Fibroblast of skin of abdomen (primary cell): ENCODE measurements at regions not wholly inside any gene's neighbourhood (a gene's known extent, or its start where the extent isn't known, plus 50 kb on each side); places are given as distances from the start of the nearest gene placed in this dataset.
"Not testable (repeated sequence)": the region's sequence is repeated elsewhere in the genome, so short reads cannot be mapped to it uniquely, and the experiment has no call there.

Experiments
- DNase-seq: peaks from one replicate; pipeline ENCODE4 v3.0.0-alpha.2; 2013

DNA sequence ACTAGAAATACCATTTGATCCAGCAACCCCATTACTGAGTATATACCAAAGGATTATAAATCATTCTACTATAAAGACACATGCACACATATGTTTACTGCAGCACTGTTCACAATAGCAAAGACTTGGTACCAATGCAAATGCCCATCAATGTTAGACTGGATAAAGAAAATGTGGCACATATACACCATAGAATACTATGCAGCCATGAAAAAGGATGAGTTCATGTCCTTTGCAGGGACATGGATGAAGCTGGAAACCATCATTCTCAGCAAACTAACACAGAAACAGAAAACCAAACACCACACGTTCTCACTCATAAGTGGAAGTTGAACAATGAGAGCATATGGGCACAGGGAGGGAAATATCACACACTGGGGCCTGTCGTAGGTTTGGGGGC, 106.0 kb downstream of the SPATA18 start:
- DNase-seq = not testable (repeated sequence)

DNA sequence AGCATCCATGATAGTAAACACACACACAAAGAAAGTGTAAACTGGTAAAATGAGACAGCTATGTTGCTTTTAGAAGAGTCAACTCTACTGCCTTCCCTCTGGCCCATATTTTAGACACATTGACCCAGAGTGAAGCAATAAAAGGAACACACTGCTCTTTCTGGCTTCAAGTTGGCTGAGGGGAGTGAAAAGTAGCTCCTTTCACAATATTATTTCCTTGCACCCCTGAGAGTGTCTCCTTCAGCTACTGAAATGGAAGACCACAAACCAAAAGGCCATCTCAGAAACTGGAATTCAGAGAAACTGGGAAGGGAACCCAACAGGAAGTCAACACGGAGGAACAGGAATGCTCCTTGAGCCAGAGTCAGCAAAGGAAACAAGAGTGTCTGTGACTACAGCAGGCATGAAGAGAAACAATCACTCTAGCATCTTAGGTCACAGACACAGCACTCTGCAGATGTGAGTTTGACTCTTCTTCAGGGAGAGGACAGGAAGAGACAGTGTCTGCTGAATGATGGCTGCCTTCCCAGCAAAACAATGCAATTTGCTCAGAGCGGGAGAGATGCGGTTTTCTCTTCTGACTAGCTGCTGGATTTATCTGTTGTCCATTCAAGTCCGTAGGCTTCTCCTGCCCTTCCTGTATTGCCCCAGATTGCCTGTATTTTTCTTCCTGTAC, 106.7 kb downstream of the SPATA18 start:
- DNase-seq = peak; percentile 5

DNA sequence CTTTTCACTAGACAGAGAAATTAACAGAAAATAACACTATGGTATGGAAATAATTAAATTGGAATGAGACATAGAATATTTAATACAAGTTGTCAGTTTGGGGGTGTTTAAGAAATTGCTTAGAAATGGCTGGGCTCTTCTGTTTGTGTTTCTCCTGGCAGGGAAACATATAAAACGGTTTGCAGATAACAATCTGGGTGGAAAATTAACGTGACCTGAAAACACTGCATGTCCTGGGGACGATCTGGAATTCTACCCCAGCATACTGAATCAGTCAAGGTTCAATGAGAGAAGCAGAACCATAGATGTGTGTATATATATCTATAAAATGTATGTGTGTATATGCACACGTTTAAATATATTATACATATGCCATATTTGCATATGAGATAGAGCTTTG, 109.8 kb downstream of the SPATA18 start:
- no peak for DNase-seq

DNA sequence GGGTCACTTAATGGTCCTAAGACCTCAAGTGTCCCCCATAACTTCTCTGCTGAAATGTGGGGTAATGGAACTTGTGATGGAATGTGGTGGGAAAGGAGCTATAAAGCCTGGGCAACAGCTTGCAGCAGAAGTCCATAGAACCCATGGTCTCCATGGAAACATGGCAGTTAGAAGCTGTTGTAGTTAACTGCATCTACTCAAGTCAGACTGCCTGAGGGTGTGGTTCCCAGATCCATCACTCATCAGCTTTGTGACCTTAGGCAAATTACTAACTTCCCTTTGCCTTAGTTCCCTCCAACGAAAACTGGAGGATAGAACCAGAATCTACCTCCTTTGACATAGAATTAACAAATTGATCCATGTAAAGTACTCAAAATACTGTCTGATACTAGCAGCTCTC, 113.0 kb downstream of the SPATA18 start:
- DNase-seq = no peak

DNA sequence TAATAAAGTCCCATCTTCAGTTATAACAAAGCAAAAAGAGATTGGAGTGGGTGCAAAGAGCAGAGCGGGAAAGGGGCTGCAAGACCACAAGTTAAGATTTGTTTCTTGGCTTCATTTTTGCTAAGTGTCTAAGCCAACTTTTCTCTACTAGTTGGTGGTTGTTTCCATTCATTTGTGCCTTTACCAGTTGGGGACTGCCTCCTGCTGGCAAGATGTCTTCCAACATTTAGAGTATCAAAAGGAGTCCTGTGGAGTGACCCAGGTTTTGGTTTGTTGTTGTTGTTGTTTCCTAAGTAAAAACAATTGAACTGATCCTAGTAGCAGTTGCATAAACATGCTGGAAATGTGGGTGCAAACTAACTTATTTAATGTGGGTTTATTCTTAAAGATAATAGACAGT, 121.1 kb downstream of the SPATA18 start:
- no peak for DNase-seq

DNA sequence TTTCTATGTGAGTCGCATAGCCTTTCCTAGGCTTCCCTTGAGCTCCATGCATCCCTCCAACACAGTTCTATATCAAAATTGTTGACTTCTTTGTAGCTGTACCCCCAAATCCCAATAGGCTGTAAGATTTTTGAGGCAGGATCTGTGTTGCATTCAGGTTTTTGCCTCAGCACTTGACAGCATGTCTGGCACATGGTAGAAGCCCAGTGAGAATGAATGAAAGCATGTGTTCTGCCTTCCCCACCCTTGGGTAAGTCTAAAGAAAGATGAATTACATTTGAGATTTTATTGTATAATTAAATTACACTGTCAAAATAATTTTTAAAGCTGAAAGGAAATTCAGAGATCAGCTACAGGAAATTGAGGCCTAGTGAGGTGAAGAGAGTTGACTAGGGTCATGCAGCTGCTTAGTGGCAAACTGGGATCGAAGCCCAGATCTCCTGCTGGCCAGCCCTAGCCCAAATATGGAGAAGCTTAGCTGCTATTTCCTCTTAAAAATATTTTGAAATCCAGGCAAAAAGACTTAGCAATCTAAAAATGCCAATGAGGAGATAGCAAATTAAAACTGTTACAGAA, 122.5 kb downstream of the SPATA18 start:
- peak; percentile 56 for DNase-seq

DNA sequence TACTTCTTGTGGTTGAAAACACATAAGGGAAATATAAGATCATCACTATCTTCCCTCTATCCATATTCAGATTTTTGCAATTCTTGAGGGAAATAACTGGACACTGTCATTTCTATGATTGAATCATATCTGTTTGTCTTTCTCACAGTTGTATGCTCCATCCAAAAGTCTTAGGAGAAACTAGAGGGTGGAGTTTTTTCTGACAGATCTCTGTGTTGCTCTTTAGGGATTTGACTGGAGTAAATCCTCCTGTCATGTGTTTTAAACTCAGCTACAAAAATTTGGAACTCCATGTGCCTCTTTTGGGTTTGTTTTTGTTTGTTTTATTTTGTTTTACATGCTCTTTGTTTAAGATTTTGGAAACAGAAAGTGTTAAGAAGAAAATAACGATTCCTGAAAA, 136.5 kb downstream of the SPATA18 start:
- DNase-seq = no peak

DNA sequence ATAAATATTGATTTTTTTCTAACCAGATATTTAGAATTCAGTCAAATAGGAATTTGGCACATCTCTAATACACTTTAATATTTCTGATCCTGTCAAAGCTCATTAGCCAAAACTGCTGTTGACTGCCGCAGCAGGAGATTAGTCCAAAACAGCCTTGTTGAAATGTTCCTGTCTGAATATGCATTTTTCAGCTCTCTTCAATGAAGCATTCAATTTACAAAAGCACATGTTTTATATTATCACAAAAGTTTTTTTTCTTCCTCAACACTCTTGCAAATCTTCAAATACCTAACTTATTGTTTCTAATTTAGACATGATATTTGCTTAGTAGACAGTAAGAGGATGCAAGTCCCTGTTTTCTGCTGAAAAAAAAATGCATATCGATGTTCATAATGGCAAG, 140.9 kb downstream of the SPATA18 start:
- DNase-seq = no peak

DNA sequence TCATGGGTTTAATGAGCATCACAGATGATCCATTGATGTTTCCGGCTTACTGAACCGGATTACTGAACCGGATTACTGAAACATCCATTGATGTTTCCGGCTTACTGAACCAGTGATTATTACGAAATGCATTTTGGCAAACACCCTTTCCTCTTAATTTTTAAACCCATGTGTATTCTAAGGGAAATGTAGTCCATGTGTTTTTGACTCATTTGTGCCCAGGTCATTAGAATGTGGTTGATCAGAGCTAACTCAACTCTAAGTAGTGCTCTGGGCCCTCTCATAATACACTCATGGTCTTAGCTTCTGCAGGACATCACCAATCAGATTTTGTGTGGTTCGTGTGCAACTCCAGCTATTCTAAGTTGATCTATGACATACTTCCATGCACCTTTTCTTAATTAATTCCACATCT, 141.6 kb downstream of the SPATA18 start:
- peak; percentile 77 for DNase-seq

DNA sequence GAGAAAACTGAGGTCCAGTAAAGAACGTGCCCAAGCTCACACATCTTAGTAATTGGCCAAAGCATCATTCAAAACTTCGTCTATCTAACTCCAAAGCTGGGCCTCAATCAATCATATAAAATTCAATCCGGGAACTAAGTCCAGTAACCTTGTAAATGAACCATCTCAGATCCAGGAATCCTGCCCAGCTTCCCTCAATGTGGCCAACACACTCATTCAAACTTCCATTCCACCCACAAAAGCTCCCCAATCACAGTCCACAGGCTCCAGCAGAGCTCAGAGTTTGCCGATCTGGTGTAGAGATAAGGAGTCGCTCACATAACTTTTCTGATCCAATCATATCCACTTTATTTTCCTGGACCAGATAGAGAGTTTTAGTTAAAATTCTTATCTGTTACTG, 144.8 kb downstream of the SPATA18 start:
- no peak for DNase-seq

DNA sequence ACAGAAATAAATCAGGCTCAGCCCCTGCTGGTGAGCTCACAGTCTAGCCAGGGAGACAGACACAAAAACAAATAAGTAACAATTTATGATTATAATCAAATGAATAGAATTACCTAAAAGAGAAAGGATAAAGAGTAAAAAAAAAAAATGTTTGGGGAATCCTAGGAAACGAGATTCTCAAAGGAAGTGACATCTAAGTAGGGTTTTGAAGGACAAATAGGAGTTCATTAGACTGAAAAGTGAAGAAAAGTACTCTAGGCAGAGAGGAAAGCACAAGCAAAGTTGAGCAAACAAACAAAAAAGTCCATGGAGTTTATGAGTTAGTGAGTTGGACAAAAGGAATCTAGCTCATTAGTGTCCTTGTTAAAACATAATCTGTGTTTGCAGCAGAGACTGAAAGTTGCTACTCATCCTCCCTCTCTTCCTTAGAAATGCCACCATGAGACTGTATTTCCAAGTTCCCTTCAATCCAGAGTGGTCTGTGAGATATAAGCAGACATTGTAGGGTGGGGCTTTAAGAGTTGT, 145.6 kb downstream of the SPATA18 start:
- DNase-seq = no peak

DNA sequence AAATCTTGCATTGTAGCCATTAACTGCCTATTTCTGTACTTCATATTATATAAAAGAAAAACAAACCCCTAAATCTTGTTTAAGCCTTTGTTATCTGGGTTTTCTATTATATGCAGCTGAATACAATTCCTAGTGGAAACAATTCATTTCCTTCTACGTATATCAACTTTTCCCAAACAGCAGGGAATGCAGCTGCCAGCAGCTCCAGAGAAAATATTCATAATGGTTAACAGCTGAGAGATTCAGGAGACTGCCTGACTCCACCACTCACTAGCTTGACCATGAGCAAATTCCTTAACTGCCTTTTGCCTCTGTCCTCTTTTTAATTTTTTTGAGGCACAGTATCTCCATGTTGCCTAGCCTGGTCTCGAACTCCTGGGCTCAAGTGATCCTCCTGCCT, 146.2 kb downstream of the SPATA18 start:
- DNase-seq = peak; percentile 43

DNA sequence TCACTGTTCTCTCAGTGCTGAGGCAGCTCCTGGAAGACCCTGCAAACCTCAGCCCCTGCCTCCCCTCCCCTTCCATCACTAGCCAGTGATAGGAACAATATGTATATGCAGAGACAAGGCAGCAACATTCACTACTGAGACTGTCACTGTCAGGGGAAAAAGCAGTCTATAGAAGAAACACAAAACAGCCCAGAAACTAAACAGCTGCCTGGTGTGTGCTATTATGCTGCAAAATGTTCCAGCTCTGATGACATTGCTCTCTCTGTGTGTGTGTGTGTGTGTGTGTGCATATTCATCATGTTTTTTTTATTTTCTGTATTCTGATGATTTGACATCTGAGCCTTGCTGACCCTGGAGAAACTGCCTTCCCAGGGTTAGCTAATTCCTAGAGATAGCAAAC, 147.2 kb downstream of the SPATA18 start:
- DNase-seq = no peak

DNA sequence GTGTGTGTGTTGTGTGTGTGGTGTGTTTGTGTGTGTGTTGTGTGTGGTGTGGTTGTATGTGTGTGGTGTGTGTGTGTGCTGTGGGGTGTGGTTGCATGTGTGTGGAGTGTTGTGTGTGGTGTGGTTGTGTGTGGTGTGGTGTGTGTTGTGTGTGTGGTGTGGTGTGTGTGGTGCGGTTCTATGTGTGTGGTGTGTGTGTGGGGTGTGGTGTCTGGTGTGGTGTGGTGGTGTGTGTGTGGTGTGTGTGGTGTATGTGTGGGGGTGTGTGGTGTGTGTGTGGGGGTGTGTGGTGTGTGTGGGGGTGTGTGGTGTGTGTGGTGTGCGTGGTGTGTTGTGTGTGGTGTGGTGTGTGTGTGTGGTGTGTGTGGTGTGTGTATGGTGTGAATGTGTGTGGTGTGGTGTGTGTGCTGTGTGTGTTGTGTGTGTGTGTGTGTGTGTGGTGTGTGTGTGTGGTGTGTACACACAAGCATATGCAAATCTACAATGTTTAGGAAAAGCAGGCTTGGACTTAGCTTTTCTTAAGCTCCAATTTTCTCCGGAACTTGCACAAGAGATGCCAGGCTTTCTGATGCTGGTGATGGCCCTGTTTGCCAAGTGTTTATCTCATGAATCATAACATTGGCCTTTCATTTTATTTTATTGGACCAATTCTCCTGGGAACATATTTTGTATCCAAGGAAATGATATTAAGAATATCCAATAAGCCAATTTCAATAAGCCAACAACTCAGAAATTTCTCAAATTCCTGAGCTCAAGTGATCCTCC, 148.7 kb downstream of the SPATA18 start:
- DNase-seq = peak; percentile 58

DNA sequence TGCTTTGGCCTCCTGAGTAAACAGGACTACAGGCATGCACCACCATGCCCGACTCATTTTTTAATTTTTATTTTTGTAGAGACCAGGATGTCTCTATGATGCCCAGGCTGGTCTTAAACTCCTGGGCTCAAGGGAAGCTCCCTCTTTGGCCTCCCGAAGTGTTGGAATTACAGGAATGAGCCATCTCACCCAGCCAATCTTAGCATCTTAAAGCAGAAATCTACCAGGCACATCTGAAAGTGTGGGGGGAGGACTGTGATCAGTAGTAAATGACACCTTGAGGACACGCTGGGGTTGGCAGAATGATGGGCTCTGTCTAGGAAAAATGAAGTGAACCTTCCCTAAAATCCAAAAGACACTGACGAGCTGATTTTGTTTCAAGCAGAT, 149.2 kb downstream of the SPATA18 start:
- no peak for DNase-seq

DNA sequence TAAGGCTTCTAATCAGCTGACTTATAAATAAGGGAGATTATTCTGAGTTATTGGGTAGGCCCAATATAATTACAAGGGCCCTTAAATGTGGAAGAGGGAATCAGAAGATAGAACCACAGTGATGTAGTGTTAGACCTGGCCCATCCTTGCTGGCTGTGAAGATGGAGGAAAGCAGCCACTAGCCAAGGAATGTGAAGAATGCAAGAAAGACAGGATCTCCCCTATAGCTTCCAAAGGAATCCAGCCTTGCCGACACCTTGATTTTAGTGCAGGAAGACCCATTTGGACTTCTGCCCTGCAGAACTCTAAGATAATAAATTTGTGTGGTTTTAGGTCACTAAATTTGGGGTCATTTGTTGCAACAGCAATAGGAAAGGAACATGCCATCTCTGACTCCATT, 150.6 kb downstream of the SPATA18 start:
- DNase-seq = peak; percentile 39

DNA sequence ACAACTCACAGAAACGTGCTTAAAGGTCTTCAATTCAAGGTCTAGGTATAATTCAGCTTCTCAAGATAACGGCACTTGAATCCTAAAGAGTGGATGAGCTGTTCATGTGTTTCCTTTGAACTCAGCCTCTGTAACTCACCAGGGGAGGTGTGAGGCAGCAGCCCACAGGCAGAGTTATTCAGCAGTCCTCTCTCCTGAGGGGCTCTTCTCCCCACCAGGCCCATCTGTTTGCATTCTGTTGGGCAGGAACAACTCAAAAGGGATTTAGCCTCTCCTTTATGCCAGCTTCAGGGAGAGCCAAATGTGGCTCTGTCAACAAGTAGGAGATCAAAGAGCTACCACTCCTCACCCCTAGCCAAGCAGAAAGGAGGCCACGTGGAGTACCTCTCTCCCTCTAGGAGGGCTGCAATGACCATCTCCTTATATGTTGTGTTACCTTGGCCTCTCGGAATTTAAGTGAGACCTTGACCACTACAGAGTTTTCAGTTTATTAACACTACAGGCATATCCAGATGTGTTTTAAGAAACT, 151.2 kb downstream of the SPATA18 start:
- DNase-seq = no peak

DNA sequence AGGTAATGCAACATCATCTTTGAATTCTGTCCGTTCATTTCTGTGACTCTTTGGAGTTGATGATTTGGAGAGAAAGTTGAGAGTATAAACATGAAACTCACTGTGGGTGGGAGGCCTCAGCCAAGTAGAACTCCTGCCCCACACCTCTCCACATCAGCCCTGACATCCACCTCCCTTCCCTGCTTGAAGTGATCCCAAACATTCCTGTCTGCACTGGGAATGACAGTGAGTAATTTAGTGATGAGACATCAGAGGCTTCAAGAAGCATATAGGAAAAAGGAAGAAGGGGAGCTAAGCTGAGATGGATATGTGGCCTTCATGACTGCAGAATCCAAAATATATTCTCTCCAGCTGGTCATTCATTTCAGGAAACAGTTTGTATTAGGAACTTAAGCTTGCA, 151.8 kb downstream of the SPATA18 start:
- peak; percentile 35 for DNase-seq

DNA sequence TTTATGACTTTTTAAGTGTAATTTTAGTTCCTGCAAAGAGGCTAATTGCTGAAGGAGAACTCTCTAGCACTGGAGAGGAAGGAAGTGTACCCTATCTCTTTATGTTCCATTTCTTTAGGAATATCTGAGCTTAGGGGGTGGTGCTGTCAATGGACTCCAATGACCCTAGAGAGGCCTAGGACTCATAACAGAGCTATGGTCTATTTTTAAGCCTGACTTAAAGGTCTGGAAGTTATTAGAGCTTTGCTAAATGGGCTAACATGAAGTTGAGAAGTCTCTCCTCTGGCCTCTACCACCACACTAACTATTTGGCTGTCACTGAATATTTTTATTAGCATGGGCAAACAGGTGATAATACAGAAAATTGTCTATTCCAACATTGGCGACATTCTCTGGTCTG, 152.2 kb downstream of the SPATA18 start:
- peak; percentile 11 for DNase-seq

DNA sequence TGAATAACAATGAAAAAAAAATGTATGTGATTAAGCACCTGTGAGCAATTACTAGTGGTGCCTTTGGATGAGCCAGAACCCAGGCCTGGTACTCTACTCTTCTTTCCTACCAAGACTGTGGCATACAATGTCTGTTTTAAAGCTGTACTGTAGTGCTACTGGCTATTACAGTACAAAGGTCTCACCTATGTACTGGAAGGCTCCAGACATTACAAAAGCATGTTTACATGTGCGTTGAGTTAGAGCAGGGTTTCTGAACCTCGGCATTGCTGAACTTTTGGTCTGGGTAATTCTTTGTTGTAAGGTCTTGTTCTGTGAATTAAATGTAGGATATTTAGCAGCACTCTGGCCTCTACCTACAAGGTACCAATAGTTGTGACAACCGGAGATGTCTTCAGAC, 153.8 kb downstream of the SPATA18 start:
- DNase-seq = no peak

DNA sequence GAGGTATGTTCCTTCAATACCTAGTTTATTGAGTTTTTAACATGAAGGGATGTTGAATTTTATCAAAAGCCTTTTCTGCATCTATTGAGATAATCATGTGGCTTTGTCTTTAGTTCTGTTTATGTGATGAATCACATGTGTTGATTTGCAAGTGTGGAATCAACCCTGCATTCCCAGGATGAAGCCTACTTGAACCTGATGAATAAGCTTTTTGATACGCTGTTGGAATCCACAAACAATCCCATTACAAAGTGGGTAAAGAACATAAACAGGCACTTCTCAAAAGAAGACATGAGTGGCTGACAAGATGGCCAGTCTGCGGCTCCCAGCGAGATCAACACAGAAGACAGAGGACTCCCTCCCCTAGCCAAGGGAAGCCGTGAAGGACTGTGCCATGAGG, 156.0 kb downstream of the SPATA18 start:
- DNase-seq = not testable (repeated sequence)

DNA sequence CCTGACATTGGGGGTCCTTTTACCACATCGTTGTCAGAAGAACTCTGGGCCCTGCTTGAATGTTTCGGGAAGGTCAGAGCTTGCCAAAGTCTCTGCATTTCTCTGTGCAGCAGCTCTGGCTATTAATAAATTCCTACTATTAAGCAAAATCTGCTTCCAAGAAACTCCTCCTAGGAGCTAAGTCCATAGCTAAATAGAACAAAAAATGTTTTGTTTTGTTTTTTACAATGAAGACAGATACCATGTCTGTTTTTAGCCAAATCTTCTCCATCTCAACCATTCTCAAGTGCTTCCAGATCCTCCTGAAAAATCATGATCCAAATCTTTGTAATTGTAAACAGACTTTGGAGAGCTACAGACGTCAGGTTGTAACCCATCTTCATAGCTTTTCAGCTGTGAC, 161.6 kb downstream of the SPATA18 start:
- DNase-seq = no peak

DNA sequence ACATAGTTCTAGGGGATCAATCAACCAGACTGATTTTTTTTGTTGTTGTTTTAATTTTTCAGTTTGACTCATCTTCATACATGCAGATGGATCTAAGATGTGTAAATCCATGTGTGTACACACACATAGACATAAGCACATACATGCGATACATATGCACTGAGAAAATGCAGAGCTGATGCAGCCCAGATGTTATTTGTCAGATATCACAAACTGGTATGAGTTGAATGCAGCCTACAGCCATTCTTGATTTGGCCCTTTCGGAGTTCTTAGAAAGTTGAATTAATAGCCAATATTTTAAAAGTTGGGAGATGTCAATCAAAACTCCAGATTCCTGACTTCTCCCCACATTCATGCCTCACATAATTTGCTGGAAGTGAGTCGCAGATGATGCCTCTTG, 180.4 kb downstream of the SPATA18 start:
- no peak for DNase-seq
